Neural crest cell (in vitro differentiated cells): ENCODE measurements at regions not wholly inside any gene's neighbourhood (a gene's known extent, or its start where the extent isn't known, plus 50 kb on each side); places are given as distances from the start of the nearest gene placed in this dataset.

ENCODE experiments used
- DNase-seq: peaks from one replicate; pipeline ENCODE4 v3.0.0; 2021; ENCODE audit warnings: low read depth, mixed read lengths, low spot score
- H3K27ac Mint-ChIP-seq: one replicate; pipeline ENCODE4 v1.8.0; 2021; ENCODE audit warnings: mild to moderate bottlenecking, mixed read lengths; ENCODE audit not compliant: unreplicated experiment
- H3K27me3 Mint-ChIP-seq: 2 replicates; pipeline ENCODE4 v1.8.0; 2021; ENCODE audit warnings: low read depth, mild to moderate bottlenecking, mixed read lengths
- H3K36me3 Mint-ChIP-seq: 2 replicates; pipeline ENCODE4 v1.8.0; 2021; ENCODE audit warnings: low read depth, mild to moderate bottlenecking, mixed read lengths
- H3K4me1 Mint-ChIP-seq: 2 replicates; pipeline ENCODE4 v1.8.0; 2021; ENCODE audit warnings: mixed read lengths
- H3K4me3 Mint-ChIP-seq: one replicate; pipeline ENCODE4 v1.8.0; 2021; ENCODE audit warnings: mild to moderate bottlenecking, mixed read lengths
- H3K9me3 Mint-ChIP-seq: 2 replicates; pipeline ENCODE4 v1.8.0; 2021; ENCODE audit warnings: mixed read lengths
- CTCF ChIP-seq: fragments of 200-600 bp; sonication (generic); conservative IDR thresholded peaks from 2 replicates; pipeline ENCODE4 v1.5.0; 2021; ENCODE audit warnings: antibody characterized with exemption, mild to moderate bottlenecking

GRCh38 chr1:195790514-195791168, 817.6 kb downstream of the KCNT2 start:
- Mint-ChIP-seq H3K4me1 (no peaks in the 10 kb centered on the region), H3K36me3 (no peaks in the 10 kb centered on the region), H3K4me3 (no peak overlapping the region), H3K27ac (no peak overlapping the region), H3K9me3 (peaks cover 3% of the 10 kb centered on the region), H3K27me3 (no peaks in the 10 kb centered on the region)
- no peak for DNase-seq
- TF ChIP-seq CTCF: no peak

GRCh38 chr1:195789321-195789720, 818.9 kb downstream of the KCNT2 start:
- no peaks in the 10 kb centered on the region for H3K36me3 Mint-ChIP-seq
- H3K9me3 Mint-ChIP-seq: peaks cover 3% of the 10 kb centered on the region
- no peak for TF ChIP-seq CTCF
- H3K4me1 Mint-ChIP-seq: no peaks in the 10 kb centered on the region
- H3K4me3 Mint-ChIP-seq: no peak overlapping the region
- no peak for DNase-seq
- no peaks in the 10 kb centered on the region for H3K27me3 Mint-ChIP-seq
- no peak overlapping the region for H3K27ac Mint-ChIP-seq

GRCh38 chr1:195788721-195789120, 819.5 kb downstream of the KCNT2 start:
- H3K9me3 Mint-ChIP-seq: peaks cover 3% of the 10 kb centered on the region
- TF ChIP-seq CTCF: no peak
- DNase-seq: no peak
- H3K27ac Mint-ChIP-seq: no peak overlapping the region
- no peaks in the 10 kb centered on the region for H3K4me1 Mint-ChIP-seq
- H3K4me3 Mint-ChIP-seq: no peak overlapping the region
- H3K27me3 Mint-ChIP-seq: no peaks in the 10 kb centered on the region
- H3K36me3 Mint-ChIP-seq: no peaks in the 10 kb centered on the region

- Mint-ChIP-seq H3K4me1 (no peaks in the 10 kb centered on the region), H3K4me3 (no peak overlapping the region), H3K36me3 (no peaks in the 10 kb centered on the region), H3K9me3 (peaks cover 3% of the 10 kb centered on the region), H3K27ac (no peak overlapping the region), H3K27me3 (no peaks in the 10 kb centered on the region)
- no peak for DNase-seq
- no peak for TF ChIP-seq CTCF
Measured at GRCh38 chr1:195785830-195786229, 822.4 kb downstream of the KCNT2 start.

- Mint-ChIP-seq H3K4me1 (no peaks in the 10 kb centered on the region), H3K36me3 (no peaks in the 10 kb centered on the region), H3K4me3 (no peak overlapping the region), H3K27me3 (no peaks in the 10 kb centered on the region), H3K9me3 (no peaks in the 10 kb centered on the region), H3K27ac (no peak overlapping the region)
- TF ChIP-seq CTCF: no peak
- DNase-seq: no peak
Measured at GRCh38 chr1:195773931-195774330, 834.3 kb downstream of the KCNT2 start.
